HepG2 (cell line): ENCODE measurements at regions not wholly inside any gene's neighbourhood (a gene's known extent, or its start where the extent isn't known, plus 50 kb on each side); places are given as distances from the start of the nearest gene placed in this dataset.

Experiments used
- ATAC-seq: fragments of 200-7000 bp; cut with Tn5 transposase; 3 replicates; pipeline ENCODE4 v1.9.1; 2020; ENCODE audit warnings: mild to moderate bottlenecking, moderate library complexity
- BruUV-seq: library from RNA; stranded (reverse); fragments of 400-500 nt; replicated peaks from 2 replicates; lab custom pipeline; 2021; lab: Mats Ljungman, UMichigan
- CTCF ChIA-PET: fragments of 300-600 bp; formaldehyde crosslinking; extraction: SDS; loops from one replicate; lab custom pipeline; 2021; ENCODE audit warnings: low total read pairs, inconsistent platforms, low intra/inter-chr PET ratio; lab: Yijun Ruan, JAX
- POLR2A ChIA-PET: fragments of 350-600 bp; sonication (Branson Sonifier 250); formaldehyde crosslinking; loops from one replicate; lab custom pipeline; 2020; ENCODE audit warnings: antibody characterized with exemption, inconsistent platforms; lab: Yijun Ruan, JAX
- DNase-seq: peaks from one replicate; pipeline ENCODE4 v3.0.0-alpha.2; 2015; ENCODE audit warnings: low spot score
- FAIRE-seq: peaks from 3 replicates; lab custom pipeline; 2011; peaks lifted over from hg19 to GRCh38; lab: Jason Lieb, UNC
- H2AFZ ChIP-seq: one replicate; pipeline ENCODE4 v1.6.1; 2011; ENCODE audit warnings: low read length, inconsistent platforms
- H3K27ac ChIP-seq: fragments of 300-600 bp; 3 replicates; pipeline ENCODE4 v1.8.0; 2011; ENCODE audit warnings: mixed run types, mild to moderate bottlenecking, mixed read lengths, low read length, inconsistent platforms; ENCODE audit not compliant: insufficient read depth; ENCODE audit errors: extremely low read length
- H3K27me3 ChIP-seq, 2 experiments: fragments of 200-600 bp in 1 of 2; 2 replicates in 1 of 2; 3 replicates in 1 of 2; pipeline versions ENCODE4 v1.6.0 to v1.8.0; 2011; ENCODE audit warnings: low read length in 2 of 2, mild to moderate bottlenecking in 2 of 2, moderate library complexity in 2 of 2, inconsistent platforms in 1 of 2; ENCODE audit not compliant: insufficient read depth in 2 of 2, control insufficient read depth in 1 of 2
- H3K36me3 ChIP-seq, 2 experiments: fragments of 200-600 bp in 1 of 2; replicated peaks in 1 of 2; 2 replicates in 1 of 2; 3 replicates in 1 of 2; pipeline versions ENCODE4 v1.5.1 to v1.8.0; 2011; ENCODE audit warnings: low read length in 2 of 2, inconsistent platforms in 1 of 2; ENCODE audit not compliant: insufficient read depth in 2 of 2, control insufficient read depth in 1 of 2
- H3K4me1 ChIP-seq: 2 replicates; pipeline ENCODE4 v1.5.1; 2012; ENCODE audit warnings: low read length, inconsistent platforms; ENCODE audit not compliant: insufficient read depth
- H3K4me2 ChIP-seq: 2 replicates; pipeline ENCODE4 v1.6.0; 2011; ENCODE audit warnings: low read depth, low read length, inconsistent platforms
- H3K4me3 ChIP-seq, 3 experiments: fragments of 200-600 bp in 1 of 3; sonication (generic), shearing (Covaris generic) in 1 of 3; replicated peaks in 1 of 3; 2 replicates each; pipeline ENCODE4 v1.5.1; 2011 to 2016; ENCODE audit warnings: low read length in 3 of 3, inconsistent platforms in 2 of 3, low read depth in 2 of 3, mild to moderate bottlenecking in 2 of 3, control low read depth in 1 of 3, mixed read lengths in 1 of 3; ENCODE audit not compliant: insufficient read depth in 1 of 3
- H3K79me2 ChIP-seq: one replicate; pipeline ENCODE4 v1.6.1; 2011; ENCODE audit warnings: low read length, inconsistent platforms; ENCODE audit not compliant: insufficient read depth
- H3K9ac ChIP-seq: 2 replicates; pipeline ENCODE4 v1.6.0; 2011; ENCODE audit warnings: mild to moderate bottlenecking, low read depth, low read length, inconsistent platforms; ENCODE audit not compliant: insufficient read depth
- H3K9me3 ChIP-seq: 2 replicates; pipeline ENCODE4 v1.5.1; 2012; ENCODE audit warnings: mild to moderate bottlenecking, low read length
- H4K20me1 ChIP-seq: 2 replicates; pipeline ENCODE4 v1.6.0; 2011; ENCODE audit warnings: inconsistent platforms, mild to moderate bottlenecking, low read length, moderate library complexity; ENCODE audit not compliant: insufficient read depth
- AHR ChIP-seq: IDR thresholded peaks from 2 replicates; pipeline ENCODE4 v1.6.1; 2018; ENCODE audit warnings: missing genetic modification reagents, missing compliant biosample characterization
- AKAP8 ChIP-seq: sonication (generic); formaldehyde crosslinking; IDR thresholded peaks from 2 replicates; pipeline ENCODE4 v1.5.1; 2020; ENCODE audit warnings: mild to moderate bottlenecking, missing genetic modification reagents
- HMGA1 ChIP-seq: sonication (generic); formaldehyde crosslinking; conservative IDR thresholded peaks from 2 replicates; pipeline ENCODE4 v1.4.0; 2020; ENCODE audit warnings: missing genetic modification reagents
- MBD4 ChIP-seq: IDR thresholded peaks from 2 replicates; pipeline ENCODE4 v1.6.1; 2012; ENCODE audit warnings: low read length, inconsistent platforms, borderline replicate concordance
- ONECUT2 ChIP-seq: sonication (generic); formaldehyde crosslinking; IDR thresholded peaks from 2 replicates; pipeline ENCODE4 v1.4.0; 2020; ENCODE audit warnings: missing genetic modification reagents
- REPIN1 ChIP-seq: sonication (generic); formaldehyde crosslinking; IDR thresholded peaks from 2 replicates; pipeline ENCODE4 v1.8.0; 2022; ENCODE audit warnings: missing genetic modification reagents, low read depth, mild to moderate bottlenecking, borderline replicate concordance
- SP2 ChIP-seq: sonication (generic); formaldehyde crosslinking; IDR thresholded peaks from 2 replicates; pipeline ENCODE4 v1.5.1; 2020; ENCODE audit warnings: mild to moderate bottlenecking, missing genetic modification reagents
- ZIK1 ChIP-seq: sonication (generic); formaldehyde crosslinking; IDR thresholded peaks from 2 replicates; pipeline ENCODE4 v1.5.0; 2020; ENCODE audit warnings: mild to moderate bottlenecking, low read depth, missing genetic modification reagents, borderline replicate concordance
- ZNF274 ChIP-seq: sonication (generic); formaldehyde crosslinking; IDR thresholded peaks from 2 replicates; pipeline ENCODE4 v1.5.1; 2020; ENCODE audit warnings: mild to moderate bottlenecking, missing genetic modification reagents
- ZNF331 ChIP-seq: sonication (generic); formaldehyde crosslinking; IDR thresholded peaks from 2 replicates; pipeline ENCODE4 v1.4.0; 2020; ENCODE audit warnings: missing genetic modification reagents
- ZNF619 ChIP-seq: sonication (generic); formaldehyde crosslinking; IDR thresholded peaks from 2 replicates; pipeline ENCODE4 v1.4.0; 2020; ENCODE audit warnings: mild to moderate bottlenecking, missing genetic modification reagents
- ZNF703 ChIP-seq: sonication (generic); formaldehyde crosslinking; IDR thresholded peaks from 2 replicates; pipeline ENCODE4 v1.5.1; 2020; ENCODE audit warnings: missing genetic modification reagents, mild to moderate bottlenecking, moderate library complexity, borderline replicate concordance
- WGBS: methylation state at CpG from one replicate; pipeline ENCODE4 v1.1.6; 2017; ENCODE audit warnings: low lambda C conversion rate; 5-methylcytosine and 5-hydroxymethylcytosine counted together
- in situ Hi-C: cut with HindIII; loops from 2 replicates; pipeline ENCODE4 v1.10.0; 2017; ENCODE audit warnings: low pct_unique_long_range_greater_than_20kb; ENCODE audit not compliant: extremely low pct_ligation_motif_present
- intact Hi-C: fragments of 100-400 bp; cut with micrococcal nuclease; formaldehyde crosslinking; loops from one replicate; pipeline ENCODE4 v1.10.0; 2022; ENCODE audit not compliant: unreplicated experiment
- TF ChIP-seq, protein P1 (sequence below): sonication (generic); formaldehyde crosslinking; IDR thresholded peaks from 2 replicates; pipeline ENCODE4 v1.5.0; 2020; ENCODE audit warnings: mild to moderate bottlenecking, low read depth, missing genetic modification reagents, borderline replicate concordance
- TF ChIP-seq, protein P2 (sequence below): sonication (generic); formaldehyde crosslinking; IDR thresholded peaks from 2 replicates; pipeline ENCODE4 v1.4.0; 2020; ENCODE audit warnings: missing genetic modification reagents, borderline replicate concordance
- TF ChIP-seq, protein P3 (sequence below): conservative IDR thresholded peaks from 2 replicates; pipeline ENCODE4 v1.6.1; 2018; ENCODE audit warnings: missing genetic modification reagents
- TF ChIP-seq, protein P4 (sequence below): fragments of 450-650 bp; IDR thresholded peaks from 2 replicates; pipeline ENCODE4 v1.6.1; 2017
- TF ChIP-seq, protein P5 (sequence below): IDR thresholded peaks from 2 replicates; pipeline ENCODE4 v1.6.1; 2012; ENCODE audit warnings: low read depth, low read length, improper control_type of control experiment
- TF ChIP-seq, protein P6 (sequence below): sonication (generic); formaldehyde crosslinking; IDR thresholded peaks from 2 replicates; pipeline ENCODE4 v1.5.1; 2020; ENCODE audit warnings: mild to moderate bottlenecking, moderate library complexity, missing genetic modification reagents

DNA sequence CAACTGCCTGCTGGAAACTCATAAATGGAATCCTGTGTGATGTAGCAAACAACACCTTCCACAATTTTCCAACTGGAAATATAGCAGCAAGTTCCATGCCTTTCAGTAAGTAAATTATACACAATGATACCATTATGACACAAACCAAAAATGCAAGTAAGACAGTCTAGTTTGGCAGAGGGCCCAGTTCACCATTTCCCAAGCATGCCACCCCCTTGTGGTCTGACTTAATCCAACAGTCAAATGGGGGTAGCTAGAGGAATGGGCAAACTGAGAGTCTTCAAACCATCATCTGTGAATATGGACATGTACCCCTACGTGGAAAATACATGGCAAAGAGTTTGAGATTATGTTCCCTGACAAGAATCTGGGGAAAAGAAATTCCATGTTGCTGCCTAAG lies 137.6 kb upstream of the VWC2 start (continued):
- TF ChIP-seq, protein P1, sequence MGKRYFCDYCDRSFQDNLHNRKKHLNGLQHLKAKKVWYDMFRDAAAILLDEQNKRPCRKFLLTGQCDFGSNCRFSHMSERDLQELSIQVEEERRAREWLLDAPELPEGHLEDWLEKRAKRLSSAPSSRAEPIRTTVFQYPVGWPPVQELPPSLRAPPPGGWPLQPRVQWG (CRISPR knock-in tag), result no peak
- TF ChIP-seq ONECUT2 (CRISPR knock-in tag) (no peak), ZIK1 (CRISPR knock-in tag) (no peak), AKAP8 (no peak), ZNF703 (no peak), REPIN1 (CRISPR knock-in tag) (no peak)
- TF ChIP-seq, protein P2, sequence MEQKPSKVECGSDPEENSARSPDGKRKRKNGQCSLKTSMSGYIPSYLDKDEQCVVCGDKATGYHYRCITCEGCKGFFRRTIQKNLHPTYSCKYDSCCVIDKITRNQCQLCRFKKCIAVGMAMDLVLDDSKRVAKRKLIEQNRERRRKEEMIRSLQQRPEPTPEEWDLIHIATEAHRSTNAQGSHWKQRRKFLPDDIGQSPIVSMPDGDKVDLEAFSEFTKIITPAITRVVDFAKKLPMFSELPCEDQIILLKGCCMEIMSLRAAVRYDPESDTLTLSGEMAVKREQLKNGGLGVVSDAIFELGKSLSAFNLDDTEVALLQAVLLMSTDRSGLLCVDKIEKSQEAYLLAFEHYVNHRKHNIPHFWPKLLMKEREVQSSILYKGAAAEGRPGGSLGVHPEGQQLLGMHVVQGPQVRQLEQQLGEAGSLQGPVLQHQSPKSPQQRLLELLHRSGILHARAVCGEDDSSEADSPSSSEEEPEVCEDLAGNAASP, result no peak
- TF ChIP-seq, protein P3, sequence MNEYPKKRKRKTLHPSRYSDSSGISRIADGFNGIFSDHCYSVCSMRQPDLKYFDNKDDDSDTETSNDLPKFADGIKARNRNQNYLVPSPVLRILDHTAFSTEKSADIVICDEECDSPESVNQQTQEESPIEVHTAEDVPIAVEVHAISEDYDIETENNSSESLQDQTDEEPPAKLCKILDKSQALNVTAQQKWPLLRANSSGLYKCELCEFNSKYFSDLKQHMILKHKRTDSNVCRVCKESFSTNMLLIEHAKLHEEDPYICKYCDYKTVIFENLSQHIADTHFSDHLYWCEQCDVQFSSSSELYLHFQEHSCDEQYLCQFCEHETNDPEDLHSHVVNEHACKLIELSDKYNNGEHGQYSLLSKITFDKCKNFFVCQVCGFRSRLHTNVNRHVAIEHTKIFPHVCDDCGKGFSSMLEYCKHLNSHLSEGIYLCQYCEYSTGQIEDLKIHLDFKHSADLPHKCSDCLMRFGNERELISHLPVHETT (CRISPR knock-in tag), result no peak

DNA sequence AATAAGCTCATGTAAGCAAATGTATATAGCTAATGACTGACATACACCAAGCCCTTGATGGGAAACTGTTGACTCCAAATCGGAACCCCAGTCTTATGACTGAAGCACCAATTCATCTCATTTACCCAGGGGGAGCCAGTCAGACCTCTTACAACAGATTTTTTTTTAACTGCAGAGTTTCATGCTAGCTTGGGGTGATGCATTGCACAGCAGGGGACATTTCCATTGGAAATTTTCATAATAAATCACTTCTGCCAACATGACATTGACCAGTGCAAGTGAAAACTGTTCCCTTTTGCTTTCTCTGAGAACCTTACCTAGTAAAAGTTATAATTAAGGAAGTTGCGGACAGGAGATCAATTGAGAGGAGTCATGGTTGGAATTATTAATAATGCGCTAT lies 137.0 kb upstream of the VWC2 start:
- no peak for FAIRE-seq
- in situ Hi-C loops, result no loop called here
- TF ChIP-seq AHR (CRISPR knock-in tag), result no peak
- TF ChIP-seq SP2, result no peak
- TF ChIP-seq ZNF619 (CRISPR knock-in tag), result no peak
- TF ChIP-seq, protein P4, sequence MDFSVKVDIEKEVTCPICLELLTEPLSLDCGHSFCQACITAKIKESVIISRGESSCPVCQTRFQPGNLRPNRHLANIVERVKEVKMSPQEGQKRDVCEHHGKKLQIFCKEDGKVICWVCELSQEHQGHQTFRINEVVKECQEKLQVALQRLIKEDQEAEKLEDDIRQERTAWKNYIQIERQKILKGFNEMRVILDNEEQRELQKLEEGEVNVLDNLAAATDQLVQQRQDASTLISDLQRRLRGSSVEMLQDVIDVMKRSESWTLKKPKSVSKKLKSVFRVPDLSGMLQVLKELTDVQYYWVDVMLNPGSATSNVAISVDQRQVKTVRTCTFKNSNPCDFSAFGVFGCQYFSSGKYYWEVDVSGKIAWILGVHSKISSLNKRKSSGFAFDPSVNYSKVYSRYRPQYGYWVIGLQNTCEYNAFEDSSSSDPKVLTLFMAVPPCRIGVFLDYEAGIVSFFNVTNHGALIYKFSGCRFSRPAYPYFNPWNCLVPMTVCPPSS, result no peak
- TF ChIP-seq ZNF274 (CRISPR knock-in tag), result no peak
- no peak for TF ChIP-seq MBD4
- TF ChIP-seq HMGA1 (CRISPR knock-in tag), result no peak
- TF ChIP-seq, protein P5, sequence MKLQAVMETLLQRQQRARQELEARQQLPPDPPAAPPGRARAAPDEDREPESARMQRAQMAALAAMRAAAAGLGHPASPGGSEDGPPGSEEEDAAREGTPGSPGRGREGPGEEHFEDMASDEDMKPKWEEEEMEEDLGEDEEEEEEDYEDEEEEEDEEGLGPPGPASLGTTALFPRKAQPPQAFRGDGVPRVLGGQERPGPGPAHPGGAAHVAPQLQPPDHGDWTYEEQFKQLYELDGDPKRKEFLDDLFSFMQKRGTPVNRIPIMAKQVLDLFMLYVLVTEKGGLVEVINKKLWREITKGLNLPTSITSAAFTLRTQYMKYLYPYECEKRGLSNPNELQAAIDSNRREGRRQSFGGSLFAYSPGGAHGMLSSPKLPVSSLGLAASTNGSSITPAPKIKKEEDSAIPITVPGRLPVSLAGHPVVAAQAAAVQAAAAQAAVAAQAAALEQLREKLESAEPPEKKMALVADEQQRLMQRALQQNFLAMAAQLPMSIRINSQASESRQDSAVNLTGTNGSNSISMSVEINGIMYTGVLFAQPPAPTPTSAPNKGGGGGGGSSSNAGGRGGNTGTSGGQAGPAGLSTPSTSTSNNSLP, result no peak
- TF ChIP-seq, protein P6, sequence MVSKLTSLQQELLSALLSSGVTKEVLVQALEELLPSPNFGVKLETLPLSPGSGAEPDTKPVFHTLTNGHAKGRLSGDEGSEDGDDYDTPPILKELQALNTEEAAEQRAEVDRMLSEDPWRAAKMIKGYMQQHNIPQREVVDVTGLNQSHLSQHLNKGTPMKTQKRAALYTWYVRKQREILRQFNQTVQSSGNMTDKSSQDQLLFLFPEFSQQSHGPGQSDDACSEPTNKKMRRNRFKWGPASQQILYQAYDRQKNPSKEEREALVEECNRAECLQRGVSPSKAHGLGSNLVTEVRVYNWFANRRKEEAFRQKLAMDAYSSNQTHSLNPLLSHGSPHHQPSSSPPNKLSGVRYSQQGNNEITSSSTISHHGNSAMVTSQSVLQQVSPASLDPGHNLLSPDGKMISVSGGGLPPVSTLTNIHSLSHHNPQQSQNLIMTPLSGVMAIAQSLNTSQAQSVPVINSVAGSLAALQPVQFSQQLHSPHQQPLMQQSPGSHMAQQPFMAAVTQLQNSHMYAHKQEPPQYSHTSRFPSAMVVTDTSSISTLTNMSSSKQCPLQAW (CRISPR knock-in tag), result no peak
- TF ChIP-seq ZNF331 (CRISPR knock-in tag), result no peak

More for the DNA sequence above, 137.0 kb upstream of the VWC2 start:
- BruUV-seq, result no TSS peak
- ChIA-PET CTCF (no interaction called here), POLR2A (no interaction called here)
- H3K79me2 ChIP-seq, result no peaks in the 10 kb centered on the region
- no peak overlapping the region for H3K4me3 ChIP-seq
- H3K36me3 ChIP-seq, result no peaks in the 10 kb centered on the region
- no peak overlapping the region for H3K9ac ChIP-seq
- ATAC-seq, result no peak
- WGBS, result 38% methylated on average over 3 of the region's 3 CpGs
- no peaks in the 10 kb centered on the region for H4K20me1 ChIP-seq
- H3K4me1 ChIP-seq, result no peaks in the 10 kb centered on the region
- H3K4me2 ChIP-seq, result no peak overlapping the region
- intact Hi-C loops, result no loop called here
- no peak overlapping the region for H3K27ac ChIP-seq
- H3K9me3 ChIP-seq, result no peaks in the 10 kb centered on the region; the same call in 1 of the 2 replicates
- H3K27me3 ChIP-seq, result no peaks in the 10 kb centered on the region
- DNase-seq, result no peak
- H2AFZ ChIP-seq, result no peak overlapping the region
